DND-41 (cell line): ENCODE measurements at regions not wholly inside any gene's neighbourhood (a gene's known extent, or its start where the extent isn't known, plus 50 kb on each side); places are given as distances from the start of the nearest gene placed in this dataset.

Source experiments
- ATAC-seq: fragments of 200-7000 bp; cut with Tn5 transposase; 3 replicates; pipeline ENCODE4 v1.9.1; 2021; ENCODE audit warnings: low read depth; ENCODE audit not compliant: insufficient read depth
- DNase-seq: peaks from one replicate; pipeline ENCODE4 v3.0.0-alpha.2; 2020
- H2AFZ ChIP-seq: 2 replicates; pipeline ENCODE4 v1.6.0; 2012; ENCODE audit warnings: low read depth, low read length
- H3K27ac ChIP-seq: 2 replicates; pipeline ENCODE4 v1.5.1; 2012; ENCODE audit warnings: low read length, inconsistent platforms
- H3K27me3 ChIP-seq: fragments of 200-600 bp; sonication (generic); 2 replicates; pipeline ENCODE4 v1.6.0; 2012; ENCODE audit warnings: low read length, mild to moderate bottlenecking, inconsistent platforms; ENCODE audit not compliant: insufficient read depth, poor library complexity
- H3K36me3 ChIP-seq: 2 replicates; pipeline ENCODE4 v1.5.1; 2012; ENCODE audit warnings: low read length, inconsistent platforms; ENCODE audit not compliant: insufficient read depth
- H3K4me1 ChIP-seq: 2 replicates; pipeline ENCODE4 v1.5.1; 2012; ENCODE audit warnings: mild to moderate bottlenecking, low read length; ENCODE audit not compliant: insufficient read depth
- H3K4me2 ChIP-seq: 2 replicates; pipeline ENCODE4 v1.6.0; 2012; ENCODE audit warnings: mild to moderate bottlenecking, moderate library complexity, low read length, inconsistent platforms; ENCODE audit not compliant: insufficient read depth
- H3K4me3 ChIP-seq, 2 experiments: fragments of 200-600 bp in 1 of 2; shearing (Covaris generic) in 1 of 2; 2 replicates each; pipeline ENCODE4 v1.5.1; 2012 to 2016; ENCODE audit warnings: inconsistent platforms in 2 of 2, low read length in 2 of 2, mild to moderate bottlenecking in 2 of 2, low read depth in 1 of 2, moderate library complexity in 1 of 2
- H3K79me2 ChIP-seq: 2 replicates; pipeline ENCODE4 v1.6.0; 2012; ENCODE audit warnings: low read length, inconsistent platforms; ENCODE audit not compliant: insufficient read depth
- H3K9ac ChIP-seq: 2 replicates; pipeline ENCODE4 v1.6.0; 2012; ENCODE audit warnings: low read depth, mild to moderate bottlenecking, inconsistent platforms, low read length, moderate library complexity
- H3K9me3 ChIP-seq: 2 replicates; pipeline ENCODE4 v1.5.1; 2012; ENCODE audit warnings: low read length, moderate library complexity, mild to moderate bottlenecking, inconsistent platforms; ENCODE audit not compliant: insufficient read depth, severe bottlenecking
- H4K20me1 ChIP-seq: 2 replicates; pipeline ENCODE4 v1.6.0; 2012; ENCODE audit warnings: low read length; ENCODE audit not compliant: insufficient read depth
- EZH2 ChIP-seq: IDR thresholded peaks from 3 replicates; pipeline ENCODE4 v1.6.1; 2012; ENCODE audit warnings: borderline replicate concordance, low read depth, mild to moderate bottlenecking, moderate library complexity, low read length, inconsistent platforms; ENCODE audit not compliant: severe bottlenecking
- TF ChIP-seq, protein P1 (sequence below): IDR thresholded peaks from 2 replicates; pipeline ENCODE4 v1.5.1; 2012; ENCODE audit warnings: borderline replicate concordance, low read length, moderate library complexity, mild to moderate bottlenecking; ENCODE audit not compliant: poor library complexity, severe bottlenecking; ENCODE audit errors: extremely low read depth

DNA sequence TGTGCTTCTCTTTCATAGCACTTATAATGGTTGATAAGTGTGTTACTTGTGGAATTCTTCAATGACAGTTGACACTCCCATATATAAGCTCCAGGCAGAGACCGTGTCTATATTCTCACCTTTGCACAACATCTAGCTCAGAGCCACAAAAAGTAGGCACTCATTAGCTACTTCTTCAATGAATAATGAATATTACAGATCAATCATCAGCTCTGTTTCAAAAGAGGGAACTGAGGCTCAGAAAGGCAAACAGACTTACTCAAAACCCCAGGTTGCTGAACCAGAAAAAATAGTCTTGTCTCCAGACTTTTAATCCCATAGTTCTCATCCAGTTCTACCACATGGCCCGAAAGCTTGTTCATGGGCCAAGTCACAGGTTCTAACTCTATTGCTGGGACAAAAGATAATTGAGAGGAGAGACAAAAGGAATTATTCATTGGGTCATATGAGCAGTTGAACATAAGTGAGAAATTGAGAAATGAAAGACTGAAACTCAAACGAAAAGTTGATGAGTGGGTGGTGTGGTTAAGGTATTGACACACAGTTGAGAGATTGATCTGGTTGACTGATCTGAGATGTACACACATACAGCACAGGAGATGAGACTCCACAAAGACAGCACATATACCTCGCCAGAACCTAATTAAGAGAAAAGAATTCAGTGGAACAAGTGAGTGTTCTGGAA lies 381.6 kb downstream of the EFNA5 start:
- Histone ChIP-seq H3K4me3 (no peak overlapping the region), H2AFZ (no peak overlapping the region), H3K27ac (no peak overlapping the region), H3K9ac (no peak overlapping the region), H3K9me3 (no peaks in the 10 kb centered on the region), H3K4me1 (peaks cover 6% of the 10 kb centered on the region), H3K27me3 (no peaks in the 10 kb centered on the region), H3K4me2 (no peak overlapping the region), H3K79me2 (no peaks in the 10 kb centered on the region), H4K20me1 (no peaks in the 10 kb centered on the region), H3K36me3 (no peaks in the 10 kb centered on the region)
- ATAC-seq, result no peak
- no peak for DNase-seq
- no peak for TF ChIP-seq EZH2
- TF ChIP-seq, protein P1, sequence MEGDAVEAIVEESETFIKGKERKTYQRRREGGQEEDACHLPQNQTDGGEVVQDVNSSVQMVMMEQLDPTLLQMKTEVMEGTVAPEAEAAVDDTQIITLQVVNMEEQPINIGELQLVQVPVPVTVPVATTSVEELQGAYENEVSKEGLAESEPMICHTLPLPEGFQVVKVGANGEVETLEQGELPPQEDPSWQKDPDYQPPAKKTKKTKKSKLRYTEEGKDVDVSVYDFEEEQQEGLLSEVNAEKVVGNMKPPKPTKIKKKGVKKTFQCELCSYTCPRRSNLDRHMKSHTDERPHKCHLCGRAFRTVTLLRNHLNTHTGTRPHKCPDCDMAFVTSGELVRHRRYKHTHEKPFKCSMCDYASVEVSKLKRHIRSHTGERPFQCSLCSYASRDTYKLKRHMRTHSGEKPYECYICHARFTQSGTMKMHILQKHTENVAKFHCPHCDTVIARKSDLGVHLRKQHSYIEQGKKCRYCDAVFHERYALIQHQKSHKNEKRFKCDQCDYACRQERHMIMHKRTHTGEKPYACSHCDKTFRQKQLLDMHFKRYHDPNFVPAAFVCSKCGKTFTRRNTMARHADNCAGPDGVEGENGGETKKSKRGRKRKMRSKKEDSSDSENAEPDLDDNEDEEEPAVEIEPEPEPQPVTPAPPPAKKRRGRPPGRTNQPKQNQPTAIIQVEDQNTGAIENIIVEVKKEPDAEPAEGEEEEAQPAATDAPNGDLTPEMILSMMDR, result no peak

GRCh38 chr5:107286447-107287098 lies 384.2 kb downstream of the EFNA5 start:
- no peak for TF ChIP-seq EZH2
- TF ChIP-seq, protein P1, result no peak
- Histone ChIP-seq H3K4me2 (no peak overlapping the region), H2AFZ (no peak overlapping the region), H4K20me1 (no peaks in the 10 kb centered on the region), H3K27ac (no peak overlapping the region), H3K4me3 (no peak overlapping the region), H3K79me2 (no peaks in the 10 kb centered on the region), H3K36me3 (no peaks in the 10 kb centered on the region), H3K4me1 (no peaks in the 10 kb centered on the region), H3K9me3 (no peaks in the 10 kb centered on the region), H3K9ac (no peak overlapping the region), H3K27me3 (no peaks in the 10 kb centered on the region)
- DNase-seq (no peak), ATAC-seq (no peak)

- TF ChIP-seq, protein P1, result no peak
- no peak for TF ChIP-seq EZH2
- no peaks in the 10 kb centered on the region for H3K36me3 ChIP-seq
- no peak overlapping the region for H3K9ac ChIP-seq
- H3K4me3 ChIP-seq, result no peak overlapping the region
- H3K4me2 ChIP-seq, result no peak overlapping the region
- H3K9me3 ChIP-seq, result no peaks in the 10 kb centered on the region
- ATAC-seq (no peak), DNase-seq (no peak)
- no peaks in the 10 kb centered on the region for H4K20me1 ChIP-seq
- H3K4me1 ChIP-seq, result no peaks in the 10 kb centered on the region
- H2AFZ ChIP-seq, result no peak overlapping the region
- no peak overlapping the region for H3K27ac ChIP-seq
- H3K27me3 ChIP-seq, result no peaks in the 10 kb centered on the region
- no peaks in the 10 kb centered on the region for H3K79me2 ChIP-seq
Observed at GRCh38 chr5:107285772-107286171, 385.0 kb downstream of the EFNA5 start.
